A549 (cell line): ENCODE measurements at regions not wholly inside any gene's neighbourhood (a gene's known extent, or its start where the extent isn't known, plus 50 kb on each side); places are given as distances from the start of the nearest gene placed in this dataset.

ENCODE experiments used
- ATAC-seq, 2 experiments: fragments of 200-7000 bp in 1 of 2; fragments of >200 bp in 1 of 2; cut with Nextera tagmentation in 1 of 2; cut with Tn5 transposase in 1 of 2; 3 replicates each; pipeline versions ENCODE4 v1.8.0 to v1.9.1; 2018 to 2020; ENCODE audit warnings: mild to moderate bottlenecking in 1 of 2, moderate library complexity in 1 of 2
- CTCF ChIA-PET: fragments of 300-600 bp; sonication (Branson Sonifier 250); formaldehyde crosslinking; extraction: SDS; loops from one replicate; lab custom pipeline; 2021; ENCODE audit warnings: antibody characterized with exemption, inconsistent platforms; lab: Yijun Ruan, JAX
- POLR2A ChIA-PET: fragments of 350-600 bp; formaldehyde crosslinking; extraction: SDS; loops from one replicate; lab custom pipeline; 2021; ENCODE audit warnings: antibody characterized with exemption, inconsistent platforms; lab: Yijun Ruan, JAX
- DNase-seq, 2 experiments: peaks; one replicate each; pipeline versions ENCODE4 v3.0.0 to v3.0.0-alpha.2; 2011 to 2016; ENCODE audit warnings: low read depth in 1 of 2, low spot score in 1 of 2
- FAIRE-seq: peaks from 2 replicates; lab custom pipeline; 2011; peaks lifted over from hg19 to GRCh38; lab: Jason Lieb, UNC
- H3K27ac ChIP-seq, 2 experiments: fragments of >200 bp; sonication (Bioruptor Twin); formaldehyde crosslinking; 3 replicates each; pipeline ENCODE4 v1.5.1; 2016 to 2017
- H3K4me1 ChIP-seq: fragments of >200 bp; sonication (Bioruptor Twin); formaldehyde crosslinking; 3 replicates; pipeline ENCODE4 v1.6.1; 2016
- H3K4me2 ChIP-seq: fragments of >200 bp; sonication (Bioruptor Twin); formaldehyde crosslinking; 3 replicates; pipeline ENCODE4 v1.6.1; 2016
- H3K4me3 ChIP-seq: fragments of >200 bp; sonication (Bioruptor Twin); formaldehyde crosslinking; 3 replicates; pipeline ENCODE4 v1.5.1; 2016
- H3K9me3 ChIP-seq: fragments of >200 bp; sonication (Bioruptor Twin); formaldehyde crosslinking; 3 replicates; pipeline ENCODE4 v1.6.1; 2016
- CBX2 ChIP-seq: fragments of 200-600 bp; sonication (generic); IDR thresholded peaks from 2 replicates; pipeline ENCODE4 v1.6.1; 2016; ENCODE audit warnings: low read depth, mild to moderate bottlenecking, borderline replicate concordance
- CBX8 ChIP-seq: fragments of 200-600 bp; sonication (generic); IDR thresholded peaks from 2 replicates; pipeline ENCODE4 v1.6.1; 2016
- CEBPB ChIP-seq, 2 experiments: fragments of >200 bp in 1 of 2; sonication (Bioruptor Twin) in 1 of 2; formaldehyde crosslinking in 1 of 2; IDR thresholded peaks; 2 replicates each; pipeline ENCODE4 v1.6.1; 2012 to 2016
- CTCF ChIP-seq: fragments of >200 bp; sonication (Bioruptor Twin); formaldehyde crosslinking; IDR thresholded peaks from 3 replicates; pipeline ENCODE4 v1.5.1; 2016
- EHMT2 ChIP-seq: fragments of 200-600 bp; sonication (generic); IDR thresholded peaks from 2 replicates; pipeline ENCODE4 v1.6.1; 2016; ENCODE audit warnings: antibody characterized with exemption, low read depth, mild to moderate bottlenecking, moderate library complexity
- GATA3 ChIP-seq: IDR thresholded peaks from 2 replicates; pipeline ENCODE4 v1.6.1; 2012; ENCODE audit warnings: borderline replicate concordance
- HEYL ChIP-seq: fragments of 250-450 bp; sonication (Bioruptor Pico); IDR thresholded peaks from 2 replicates; pipeline ENCODE4 v1.8.0; 2021; ENCODE audit warnings: mild to moderate bottlenecking, moderate library complexity
- HOXB13 ChIP-seq: fragments of 250-450 bp; sonication (Bioruptor Pico); IDR thresholded peaks from 2 replicates; pipeline ENCODE4 v1.5.0; 2020; ENCODE audit warnings: low read depth, mild to moderate bottlenecking, moderate library complexity
- JUN ChIP-seq, 2 experiments: fragments of >200 bp; sonication (Bioruptor Twin); formaldehyde crosslinking; IDR thresholded peaks; 2 replicates in 1 of 2; 3 replicates in 1 of 2; pipeline ENCODE4 v1.6.1; 2016 to 2017
- JUNB ChIP-seq: fragments of >200 bp; sonication (Bioruptor Twin); formaldehyde crosslinking; IDR thresholded peaks from 2 replicates; pipeline ENCODE4 v1.6.1; 2016
- KDM5A ChIP-seq: fragments of 200-600 bp; sonication (generic); IDR thresholded peaks from 2 replicates; pipeline ENCODE4 v1.6.1; 2016; ENCODE audit warnings: antibody characterized with exemption, mild to moderate bottlenecking
- MYC ChIP-seq: IDR thresholded peaks from 2 replicates; pipeline ENCODE4 v1.6.1; 2012; ENCODE audit warnings: mild to moderate bottlenecking, inconsistent platforms, low read length, improper control_type of control experiment, borderline replicate concordance
- NR3C1 ChIP-seq: fragments of >200 bp; sonication (Bioruptor Twin); formaldehyde crosslinking; IDR thresholded peaks from 3 replicates; pipeline ENCODE4 v1.6.1; 2017
- RAD21 ChIP-seq, 2 experiments: fragments of >200 bp in 1 of 2; sonication (Bioruptor Twin) in 1 of 2; formaldehyde crosslinking in 1 of 2; IDR thresholded peaks in 1 of 2; conservative IDR thresholded peaks in 1 of 2; 2 replicates in 1 of 2; 3 replicates in 1 of 2; pipeline ENCODE4 v1.6.1; 2012 to 2018; ENCODE audit warnings: inconsistent platforms in 1 of 2
- RARB ChIP-seq: fragments of 250-450 bp; sonication (Bioruptor Pico); IDR thresholded peaks from 2 replicates; pipeline ENCODE4 v1.8.0; 2021; ENCODE audit warnings: mild to moderate bottlenecking, moderate library complexity
- REST ChIP-seq: fragments of 200-600 bp; sonication (generic); IDR thresholded peaks from 2 replicates; pipeline ENCODE4 v1.6.1; 2016; ENCODE audit warnings: antibody characterized with exemption, mild to moderate bottlenecking, moderate library complexity
- RFX5 ChIP-seq: fragments of 450-650 bp; IDR thresholded peaks from 2 replicates; pipeline ENCODE4 v1.7.1; 2014; ENCODE audit warnings: antibody characterized with exemption, mild to moderate bottlenecking, moderate library complexity
- SMC3 ChIP-seq: fragments of >200 bp; sonication (Bioruptor Twin); formaldehyde crosslinking; IDR thresholded peaks from 3 replicates; pipeline ENCODE4 v1.6.1; 2018; ENCODE audit warnings: inconsistent platforms
- SREBF2 ChIP-seq: fragments of 450-650 bp; IDR thresholded peaks from 2 replicates; pipeline ENCODE4 v1.6.1; 2014; ENCODE audit warnings: mild to moderate bottlenecking, moderate library complexity
- ZSCAN20 ChIP-seq: fragments of 250-450 bp; sonication (Bioruptor Pico); IDR thresholded peaks from 2 replicates; pipeline ENCODE4 v1.8.0; 2022; ENCODE audit warnings: mild to moderate bottlenecking, moderate library complexity
- WGBS: methylation state at CpG from one replicate; pipeline ENCODE4 v1.1.6; 2017; ENCODE audit errors: missing lambda C conversion rate; 5-methylcytosine and 5-hydroxymethylcytosine counted together
- TF ChIP-seq, protein P1 (sequence below): fragments of 250-450 bp; sonication (Bioruptor Pico); IDR thresholded peaks from 2 replicates; pipeline ENCODE4 v1.5.0; 2021; ENCODE audit warnings: mild to moderate bottlenecking, moderate library complexity, borderline replicate concordance

- ATAC-seq (no peak), DNase-seq (no peak), FAIRE-seq (no peak)
- Histone ChIP-seq H3K4me1 (no peaks in the 10 kb centered on the region), H3K4me3 (no peak overlapping the region), H3K9me3 (no peaks in the 10 kb centered on the region), H3K4me2 (no peak overlapping the region), H3K27ac (no peak overlapping the region)
- TF ChIP-seq JUNB (no peak), NR3C1 (no peak), CTCF (no peak), CBX8 (no peak), KDM5A (no peak), CEBPB (IDR thresholded peaks at IDR 0.05) (no peak), ZSCAN20 (CRISPR knock-in tag) (no peak), SREBF2 (no peak), GATA3 (no peak), RFX5 (no peak), JUN (IDR thresholded peaks at IDR 0.05) (no peak), HOXB13 (CRISPR knock-in tag) (no peak), CBX2 (no peak), REST (no peak), MYC (no peak), EHMT2 (no peak)
- TF ChIP-seq, protein P1, sequence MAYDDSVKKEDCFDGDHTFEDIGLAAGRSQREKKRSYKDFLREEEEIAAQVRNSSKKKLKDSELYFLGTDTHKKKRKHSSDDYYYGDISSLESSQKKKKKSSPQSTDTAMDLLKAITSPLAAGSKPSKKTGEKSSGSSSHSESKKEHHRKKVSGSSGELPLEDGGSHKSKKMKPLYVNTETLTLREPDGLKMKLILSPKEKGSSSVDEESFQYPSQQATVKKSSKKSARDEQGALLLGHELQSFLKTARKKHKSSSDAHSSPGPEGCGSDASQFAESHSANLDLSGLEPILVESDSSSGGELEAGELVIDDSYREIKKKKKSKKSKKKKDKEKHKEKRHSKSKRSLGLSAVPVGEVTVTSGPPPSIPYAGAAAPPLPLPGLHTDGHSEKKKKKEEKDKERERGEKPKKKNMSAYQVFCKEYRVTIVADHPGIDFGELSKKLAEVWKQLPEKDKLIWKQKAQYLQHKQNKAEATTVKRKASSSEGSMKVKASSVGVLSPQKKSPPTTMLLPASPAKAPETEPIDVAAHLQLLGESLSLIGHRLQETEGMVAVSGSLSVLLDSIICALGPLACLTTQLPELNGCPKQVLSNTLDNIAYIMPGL (CRISPR knock-in tag): no peak
- ChIA-PET CTCF (interaction anchor here (0.6 to 2.4 kb wide), 30 partner anchors 10 to 760 kb away, joined by 3 to 15 read pairs (median 3); no protein-coding TSS in a partner anchor), POLR2A (no interaction called here)
- WGBS: 47% methylated on average over 6 of the region's 6 CpGs
Observed at GRCh38 chr6:2354138-2354491, 108.7 kb upstream of the GMDS start.

- H3K9me3 ChIP-seq: no peaks in the 10 kb centered on the region
- FAIRE-seq: no peak
- H3K27ac ChIP-seq: no peak overlapping the region
- H3K4me2 ChIP-seq: no peak overlapping the region
- DNase-seq: peak; percentile 33 to 63
- ChIA-PET CTCF (interaction anchor here (0.6 to 2.4 kb wide), 31 partner anchors 9 to 760 kb away, joined by 3 to 15 read pairs (median 3); no protein-coding TSS in a partner anchor), POLR2A (no interaction called here)
- WGBS: 63% methylated on average over 10 of the region's 10 CpGs
- TF ChIP-seq SMC3 (peak; percentile 75), RAD21 (conservative IDR thresholded peaks at IDR 0.05 in 1 of 2, IDR thresholded peaks at IDR 0.05 in 1 of 2) (peak; percentile 80 to 83), RARB (CRISPR knock-in tag) (no peak), CEBPB (IDR thresholded peaks at IDR 0.05) (no peak), HEYL (no peak), CTCF (peak; percentile 73)
- H3K4me3 ChIP-seq: no peak overlapping the region
- peak; percentile 59 to 68; a peak in 3 of 6 replicates for ATAC-seq
- no peaks in the 10 kb centered on the region for H3K4me1 ChIP-seq
Observed at GRCh38 chr6:2353412-2354137, 108.2 kb upstream of the GMDS start.
